ENCODE measurements at regions not wholly inside any gene's neighbourhood (a gene's known extent, or its start where the extent isn't known, plus 50 kb on each side); places are given as distances from the start of the nearest gene placed in this dataset.

- TF ChIP-seq, protein P1, sequence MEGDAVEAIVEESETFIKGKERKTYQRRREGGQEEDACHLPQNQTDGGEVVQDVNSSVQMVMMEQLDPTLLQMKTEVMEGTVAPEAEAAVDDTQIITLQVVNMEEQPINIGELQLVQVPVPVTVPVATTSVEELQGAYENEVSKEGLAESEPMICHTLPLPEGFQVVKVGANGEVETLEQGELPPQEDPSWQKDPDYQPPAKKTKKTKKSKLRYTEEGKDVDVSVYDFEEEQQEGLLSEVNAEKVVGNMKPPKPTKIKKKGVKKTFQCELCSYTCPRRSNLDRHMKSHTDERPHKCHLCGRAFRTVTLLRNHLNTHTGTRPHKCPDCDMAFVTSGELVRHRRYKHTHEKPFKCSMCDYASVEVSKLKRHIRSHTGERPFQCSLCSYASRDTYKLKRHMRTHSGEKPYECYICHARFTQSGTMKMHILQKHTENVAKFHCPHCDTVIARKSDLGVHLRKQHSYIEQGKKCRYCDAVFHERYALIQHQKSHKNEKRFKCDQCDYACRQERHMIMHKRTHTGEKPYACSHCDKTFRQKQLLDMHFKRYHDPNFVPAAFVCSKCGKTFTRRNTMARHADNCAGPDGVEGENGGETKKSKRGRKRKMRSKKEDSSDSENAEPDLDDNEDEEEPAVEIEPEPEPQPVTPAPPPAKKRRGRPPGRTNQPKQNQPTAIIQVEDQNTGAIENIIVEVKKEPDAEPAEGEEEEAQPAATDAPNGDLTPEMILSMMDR (IDR thresholded peaks at IDR 0.05) = no peak
- TF ChIP-seq POLR2AphosphoS5 (IDR thresholded peaks at IDR 0.05) (no peak), POLR2A (IDR thresholded peaks at IDR 0.05) (no peak), EP300 (IDR thresholded peaks at IDR 0.05) (no peak)
Observed at GRCh38 chr7:34219153-34219718, 313.9 kb downstream of the BMPER start.
